Cardiac septum (tissue), 1 donor: ENCODE measurements at regions not wholly inside any gene's neighbourhood (a gene's known extent, or its start where the extent isn't known, plus 50 kb on each side); places are given as distances from the start of the nearest gene placed in this dataset.

Source experiments
- DNase-seq: peaks from one replicate; pipeline ENCODE4 v3.0.0-alpha.2; 2020; ENCODE audit warnings: low spot score
- intact Hi-C: fragments of 100-400 bp; cut with DNase I; formaldehyde crosslinking; loops from one replicate; pipeline ENCODE4 v1.14.0; 2022
- donor health status: DM: no; HTN: no; CAD: no.

- DNase-seq, result no peak
These were observed 80.4 kb downstream of the HSPH1 start for GRCh38 chr13:31081316-31081715.

DNA sequence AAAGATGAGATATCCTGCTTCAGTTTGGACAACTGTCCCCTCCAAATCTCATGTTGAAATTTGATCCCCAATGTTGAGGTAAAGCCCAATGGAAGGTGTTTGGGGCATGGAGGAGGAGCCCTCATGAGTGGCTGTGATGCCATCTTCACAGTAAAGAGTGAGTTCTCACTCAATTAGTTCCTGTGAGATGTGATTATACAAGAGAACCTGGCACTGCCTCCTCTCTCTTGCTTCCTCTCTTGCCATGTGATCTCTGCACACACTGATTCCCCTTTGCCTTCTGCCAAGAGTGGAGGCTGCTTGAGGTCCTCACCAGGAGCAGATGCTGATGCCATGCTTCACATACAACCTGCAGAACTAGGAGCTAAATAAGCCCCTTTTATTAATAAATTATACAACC lies 86.9 kb downstream of the HSPH1 start:
- DNase-seq, result no peak
- intact Hi-C loops, result no loop called here

More at GRCh38 chr13:31081316-31081715, 80.4 kb downstream of the HSPH1 start:
- intact Hi-C loops, result no loop called here

GRCh38 chr13:31073859-31074718 lies 87.6 kb downstream of the HSPH1 start:
- intact Hi-C loops, result no loop called here
- no peak for DNase-seq

DNA sequence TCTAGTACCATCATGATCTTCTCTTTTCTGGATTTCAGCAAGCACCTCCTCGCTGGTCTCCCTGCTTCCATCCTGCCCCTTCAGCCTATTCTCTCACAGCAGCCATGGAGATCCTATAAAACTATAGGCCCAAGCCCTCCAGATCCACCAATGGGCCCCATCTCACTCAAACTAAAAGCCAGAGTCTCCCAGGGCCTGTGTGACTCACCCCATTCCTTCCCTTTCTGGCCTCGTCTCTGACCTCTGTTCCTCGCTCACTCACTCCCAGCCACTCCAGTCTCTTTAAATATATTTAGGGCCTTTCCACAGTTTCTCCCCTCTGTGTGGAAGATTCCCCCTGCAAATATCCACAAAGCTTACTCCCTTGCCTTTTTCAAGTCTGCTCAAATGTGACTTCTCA lies 89.7 kb downstream of the HSPH1 start:
- DNase-seq, result no peak
- intact Hi-C loops, result no loop called here

- intact Hi-C loops, result no loop called here
These were observed 91.7 kb downstream of the HSPH1 start for GRCh38 chr13:31069808-31070534.

GRCh38 chr13:31068119-31068423 lies 93.6 kb downstream of the HSPH1 start:
- intact Hi-C loops, result no loop called here
- no peak for DNase-seq

More at GRCh38 chr13:31069808-31070534, 91.7 kb downstream of the HSPH1 start:
- no peak for DNase-seq

DNA sequence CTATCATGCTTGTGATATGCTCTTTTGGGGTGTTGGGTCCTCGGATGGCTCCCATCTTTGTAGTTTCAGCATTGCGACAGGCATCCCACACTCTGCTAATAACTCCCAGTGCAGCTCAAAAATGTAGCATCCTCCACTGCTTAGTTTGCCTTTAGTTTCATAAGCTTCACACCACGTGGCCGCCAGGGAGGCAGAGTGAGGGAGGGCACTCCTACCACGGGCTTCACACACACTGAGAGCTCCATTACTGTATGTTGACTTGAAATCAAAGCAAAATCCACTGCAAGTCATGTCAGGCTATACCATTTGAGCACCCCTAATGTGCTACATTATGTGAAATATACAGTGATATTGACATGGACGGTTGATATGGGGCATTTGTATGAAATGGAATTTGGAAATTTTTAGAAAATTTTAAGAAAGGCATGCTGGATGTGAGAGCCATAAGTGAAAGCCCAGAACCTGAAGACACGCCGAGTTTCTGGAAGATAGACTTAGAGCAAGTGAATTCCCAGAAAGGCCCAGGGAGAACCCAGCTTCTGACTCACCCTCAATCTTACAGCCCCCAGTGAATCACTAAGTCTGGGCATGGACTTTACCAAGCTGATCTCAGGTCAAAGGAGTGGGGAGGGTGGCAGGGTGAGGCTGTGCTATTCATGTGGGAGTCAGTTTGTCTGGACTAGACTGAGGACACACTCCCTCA lies 94.1 kb downstream of the HSPH1 start:
- DNase-seq, result no peak
- intact Hi-C loops, result no loop called here

- intact Hi-C loops, result no loop called here
- DNase-seq, result no peak
These were observed 97.1 kb downstream of the HSPH1 start for GRCh38 chr13:31064636-31065035.

DNA sequence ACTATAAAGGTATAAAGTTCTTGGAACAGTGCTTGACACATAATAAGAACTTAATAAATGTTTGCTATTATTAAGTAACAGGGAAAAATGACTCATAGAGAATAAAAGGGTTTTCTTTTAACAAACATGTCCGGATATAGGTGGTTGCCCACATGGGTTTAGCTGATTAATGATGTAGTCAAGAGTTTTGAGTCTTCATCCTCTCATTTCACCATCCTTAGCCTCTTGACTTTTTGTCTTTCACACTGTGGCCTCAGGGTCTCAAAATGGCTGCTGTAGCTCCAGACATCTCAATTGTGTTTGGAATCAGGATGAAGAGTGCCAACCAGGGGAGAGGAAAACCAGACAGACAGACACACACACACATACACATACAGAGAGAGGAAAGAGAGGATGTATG lies 97.9 kb downstream of the HSPH1 start:
- intact Hi-C loops, result no loop called here
- no peak for DNase-seq

- no peak for DNase-seq
- intact Hi-C loops, result no loop called here
These were observed 101.0 kb downstream of the HSPH1 start for GRCh38 chr13:31060655-31061054.

DNA sequence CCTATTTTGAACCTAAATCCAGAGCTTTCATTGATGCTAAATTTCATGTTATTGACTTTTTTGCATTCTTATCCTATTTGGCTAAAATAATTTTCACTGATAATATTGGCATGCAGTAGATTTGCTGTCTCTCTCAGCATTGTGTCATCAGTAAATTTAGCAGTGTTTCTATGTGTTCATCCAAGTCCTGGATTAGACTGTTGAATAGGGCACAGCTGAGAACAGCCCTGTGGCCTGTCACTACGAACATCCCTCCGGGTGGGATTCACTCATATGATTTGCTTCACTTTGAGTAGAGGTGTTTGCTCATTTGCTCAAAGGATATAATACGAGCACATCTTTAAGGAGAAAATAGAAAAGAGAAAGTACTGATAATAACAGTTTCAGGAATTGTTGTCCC lies 101.5 kb downstream of the HSPH1 start:
- intact Hi-C loops, result no loop called here
- DNase-seq, result no peak

DNA sequence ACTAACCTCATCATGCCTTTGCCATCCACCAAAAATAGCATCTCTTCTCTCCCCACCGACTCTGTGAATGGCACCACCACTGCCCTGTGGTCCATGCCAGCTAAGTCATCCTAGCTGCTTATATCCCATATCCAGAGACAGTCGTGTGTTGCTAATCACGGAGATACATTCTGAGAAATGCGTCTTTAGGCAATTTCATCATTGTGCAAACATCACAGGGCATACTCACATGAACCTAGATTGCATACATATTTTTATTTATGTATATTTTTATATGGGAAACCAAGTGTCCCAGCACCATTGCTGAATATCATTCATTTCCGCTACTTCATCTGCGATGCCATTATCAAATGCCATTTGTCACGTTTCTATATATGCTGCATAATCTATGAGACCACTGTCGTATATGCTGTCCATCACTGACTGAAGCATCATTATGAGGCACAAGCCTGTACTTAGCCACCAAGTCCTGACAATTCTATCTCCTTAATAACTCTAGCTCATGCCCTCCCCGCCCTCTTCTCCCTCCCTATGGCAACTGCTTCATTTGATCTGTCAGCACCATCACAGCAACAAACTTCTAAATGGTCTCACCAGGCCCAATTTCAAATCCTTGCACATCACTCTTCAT lies 104.2 kb downstream of the HSPH1 start:
- intact Hi-C loops, result no loop called here
- no peak for DNase-seq

- DNase-seq, result no peak
- intact Hi-C loops, result no loop called here
These were observed 104.9 kb downstream of the HSPH1 start for GRCh38 chr13:31056644-31057271.

DNA sequence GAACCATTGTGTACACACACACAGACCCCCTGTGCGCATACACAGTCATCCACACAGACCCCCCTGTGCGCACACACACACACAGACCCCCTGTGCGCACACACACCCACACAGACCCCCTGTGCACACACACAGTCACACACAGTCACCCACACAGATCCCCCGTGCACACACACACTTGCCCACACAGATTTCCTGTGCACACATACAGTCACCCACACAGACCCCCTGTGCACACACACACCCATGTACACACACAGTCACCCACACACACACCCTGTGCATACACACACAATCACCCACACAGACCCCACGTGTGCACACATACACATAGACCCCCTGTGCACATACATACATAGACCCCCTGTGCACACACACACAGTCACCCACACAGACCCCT lies 106.1 kb downstream of the HSPH1 start:
- intact Hi-C loops, result no loop called here
- DNase-seq, result no peak

DNA sequence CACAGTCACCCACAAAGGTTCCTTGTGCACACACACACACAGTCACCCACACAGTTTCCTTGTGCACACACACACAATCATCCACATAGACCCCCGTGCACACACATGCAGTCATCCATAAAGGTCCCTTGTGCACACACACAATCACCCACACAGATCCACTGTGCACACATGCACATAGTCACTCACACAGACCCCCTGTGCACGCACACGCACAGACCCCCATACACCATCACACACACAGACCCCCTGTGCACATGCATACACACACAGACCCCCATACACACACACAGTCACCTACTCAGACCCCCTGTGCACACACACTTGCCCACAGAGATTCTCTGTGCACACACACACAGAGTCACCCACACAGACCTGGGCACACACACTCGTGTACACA lies 107.1 kb downstream of the HSPH1 start:
- no peak for DNase-seq
- intact Hi-C loops, result no loop called here

DNA sequence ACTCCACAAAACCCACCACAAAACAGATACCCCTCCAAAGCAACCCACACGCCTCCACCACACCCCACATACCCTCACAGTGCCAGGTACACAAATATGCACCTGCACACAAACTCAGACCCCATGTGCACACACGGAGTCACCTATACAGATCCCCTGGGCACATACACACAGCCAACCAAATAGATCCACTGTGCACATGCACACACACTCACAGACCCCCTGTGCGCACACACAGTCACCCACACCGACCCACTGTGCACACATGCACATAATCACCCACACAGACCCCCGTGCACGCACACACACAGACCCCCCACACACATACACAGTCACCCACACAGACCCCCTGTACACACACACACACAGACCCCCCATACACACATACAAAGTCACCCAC lies 107.8 kb downstream of the HSPH1 start:
- intact Hi-C loops, result no loop called here
- DNase-seq, result no peak

- intact Hi-C loops, result no loop called here
- DNase-seq, result no peak
These were observed 108.6 kb downstream of the HSPH1 start for GRCh38 chr13:31053091-31053490.

DNA sequence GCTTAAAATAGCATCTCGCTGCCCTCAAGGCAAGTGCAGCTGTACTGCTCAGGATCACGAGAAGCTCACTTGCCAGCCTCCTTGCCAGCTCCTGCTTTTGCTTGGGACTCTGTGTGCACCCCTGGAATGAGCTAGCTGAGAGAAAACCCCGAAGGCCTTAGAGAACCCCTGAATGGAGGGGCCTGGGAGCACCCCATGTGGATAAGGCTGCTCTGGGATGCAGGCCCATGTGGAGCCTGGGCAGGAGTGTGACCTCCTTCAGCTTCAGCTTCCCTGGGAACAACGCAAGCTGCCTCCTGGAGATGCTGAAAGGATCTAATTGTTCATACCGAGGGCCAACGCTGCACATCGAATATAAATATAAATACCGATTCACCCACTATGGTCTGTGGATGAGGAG lies 109.2 kb downstream of the HSPH1 start:
- intact Hi-C loops, result no loop called here
- DNase-seq, result no peak

GRCh38 chr13:31051999-31052398 lies 109.7 kb downstream of the HSPH1 start:
- intact Hi-C loops, result no loop called here
- DNase-seq, result no peak
